Panc1 (cell line): ENCODE measurements at regions not wholly inside any gene's neighbourhood (a gene's known extent, or its start where the extent isn't known, plus 50 kb on each side); places are given as distances from the start of the nearest gene placed in this dataset.

Source experiments
- ATAC-seq: fragments of 200-7000 bp; cut with Tn5 transposase; 2 replicates; pipeline ENCODE4 v1.9.1; 2020; ENCODE audit warnings: mild to moderate bottlenecking, moderate library complexity
- BruUV-seq: library from RNA; stranded (reverse); fragments of 400-500 nt; replicated peaks from 2 replicates; lab custom pipeline; 2021; lab: Mats Ljungman, UMichigan
- CTCF ChIA-PET: fragments of 300-600 bp; sonication (Branson Sonifier 250); formaldehyde crosslinking; loops from one replicate; lab custom pipeline; 2022; ENCODE audit warnings: antibody characterized with exemption; lab: Charles Lee
- POLR2A ChIA-PET: fragments of 300-600 bp; sonication (Branson Sonifier 250); formaldehyde crosslinking; loops from one replicate; lab custom pipeline; 2022; ENCODE audit warnings: antibody characterized with exemption; lab: Charles Lee
- DNase-seq: peaks from one replicate; pipeline ENCODE4 v3.0.0-alpha.2; 2010; ENCODE audit warnings: low read depth, low spot score
- H3K27ac ChIP-seq: 2 replicates; pipeline ENCODE4 v1.5.1; 2011; ENCODE audit warnings: mild to moderate bottlenecking, low read length, inconsistent platforms
- H3K27me3 ChIP-seq: fragments of 200-500 bp; sonication (Bioruptor generic); 2 replicates; pipeline ENCODE4 v1.6.0; 2014; ENCODE audit warnings: low read length, inconsistent platforms; ENCODE audit not compliant: control insufficient read depth, insufficient read depth
- H3K36me3 ChIP-seq: fragments of 200-500 bp; sonication (Bioruptor generic); 2 replicates; pipeline ENCODE4 v1.5.1; 2014; ENCODE audit warnings: inconsistent platforms, mild to moderate bottlenecking, low read length, moderate library complexity; ENCODE audit not compliant: control insufficient read depth, insufficient read depth
- H3K4me1 ChIP-seq: 2 replicates; pipeline ENCODE4 v1.5.1; 2011; ENCODE audit warnings: inconsistent platforms, mild to moderate bottlenecking, low read length, moderate library complexity; ENCODE audit not compliant: control insufficient read depth, insufficient read depth
- H3K4me3 ChIP-seq, 2 experiments: 2 replicates each; pipeline ENCODE4 v1.5.1; 2011 to 2012; ENCODE audit warnings: low read depth in 2 of 2, low read length in 2 of 2, mild to moderate bottlenecking in 2 of 2, inconsistent platforms in 1 of 2, moderate library complexity in 1 of 2
- H3K9me3 ChIP-seq: fragments of 200-500 bp; sonication (Bioruptor generic); 2 replicates; pipeline ENCODE4 v1.5.1; 2014; ENCODE audit warnings: low read depth, mild to moderate bottlenecking, inconsistent platforms, low read length, moderate library complexity; ENCODE audit not compliant: control insufficient read depth, insufficient read depth
- CTCF ChIP-seq: fragments of 450-650 bp; IDR thresholded peaks from 2 replicates; pipeline ENCODE4 v1.5.1; 2017; ENCODE audit warnings: mild to moderate bottlenecking
- POLR2AphosphoS5 ChIP-seq: IDR thresholded peaks from 2 replicates; pipeline ENCODE4 v1.6.1; 2012; ENCODE audit warnings: mild to moderate bottlenecking, low read depth, low read length, moderate library complexity
- REST ChIP-seq, 2 experiments: IDR thresholded peaks; 2 replicates each; pipeline ENCODE4 v1.6.1; 2011 to 2012; ENCODE audit warnings: low read depth in 2 of 2, control low read depth in 1 of 2, low read length in 1 of 2, mild to moderate bottlenecking in 1 of 2, moderate library complexity in 1 of 2; ENCODE audit not compliant: insufficient read depth in 1 of 2
- SIN3A ChIP-seq: IDR thresholded peaks from 2 replicates; pipeline ENCODE4 v1.6.1; 2012; ENCODE audit warnings: low read depth, mild to moderate bottlenecking, low read length, moderate library complexity, borderline replicate concordance; ENCODE audit not compliant: insufficient read depth
- TCF7L2 ChIP-seq: IDR thresholded peaks from 2 replicates; pipeline ENCODE4 v1.6.1; 2011; ENCODE audit warnings: mild to moderate bottlenecking, low read depth, low read length, inconsistent platforms
- in situ Hi-C: cut with HindIII; loops from 2 replicates; pipeline ENCODE4 v1.10.0; 2016; ENCODE audit warnings: low sequenced_read_pairs, low pct_unique_long_range_greater_than_20kb
- intact Hi-C: fragments of 100-400 bp; cut with micrococcal nuclease; formaldehyde crosslinking; loops from one replicate; pipeline ENCODE4 v1.10.0; 2022; ENCODE audit not compliant: unreplicated experiment

- Histone ChIP-seq H3K27ac (peak overlapping the region; percentile 95), H3K9me3 (no peaks in the 10 kb centered on the region), H3K36me3 (no peaks in the 10 kb centered on the region), H3K4me1 (peaks cover 47% of the 10 kb centered on the region), H3K27me3 (no peaks in the 10 kb centered on the region), H3K4me3 (peak overlapping the region; percentile 12 to 21; a peak in 3 of 4 replicates)
- ATAC-seq (no peak), DNase-seq (no peak)
- no TSS peak for BruUV-seq
- intact Hi-C loops, result no loop called here
- POLR2A ChIA-PET, result interaction anchor here (0.6 kb wide), 1 partner anchor 596 kb away, joined by 3 read pairs; no protein-coding TSS in a partner anchor
- CTCF ChIA-PET, result no interaction called here
- TF ChIP-seq TCF7L2 (no peak), CTCF (no peak), REST (IDR thresholded peaks at IDR 0.05; ENCODE audit: insufficient read depth in 1 of 2, low read depth in 2 of 2, low read length in 1 of 2) (no peak), SIN3A (no peak), POLR2AphosphoS5 (no peak)
- in situ Hi-C loops, result no loop called here
Observed at GRCh38 chr10:3471927-3472286, 299.3 kb upstream of the PITRM1 start.

- no TSS peak for BruUV-seq
- DNase-seq (no peak), ATAC-seq (no peak)
- ChIA-PET CTCF (no interaction called here), POLR2A (no interaction called here)
- in situ Hi-C loops, result no loop called here
- intact Hi-C loops, result no loop called here
- TF ChIP-seq SIN3A (no peak), TCF7L2 (no peak), CTCF (no peak), POLR2AphosphoS5 (no peak), REST (IDR thresholded peaks at IDR 0.05; ENCODE audit: insufficient read depth in 1 of 2, low read depth in 2 of 2, low read length in 1 of 2) (no peak)
- peaks cover 50% of the 10 kb centered on the region for H3K4me1 ChIP-seq
- H3K27ac ChIP-seq, result peak overlapping the region; percentile 95
- H3K9me3 ChIP-seq, result no peaks in the 10 kb centered on the region
- H3K36me3 ChIP-seq, result no peaks in the 10 kb centered on the region
- no peak overlapping the region for H3K4me3 ChIP-seq
- H3K27me3 ChIP-seq, result no peaks in the 10 kb centered on the region
Observed at GRCh38 chr10:3471472-3471871, 298.9 kb upstream of the PITRM1 start.
